ENCODE measurements at regions not wholly inside any gene's neighbourhood (a gene's known extent, or its start where the extent isn't known, plus 50 kb on each side); places are given as distances from the start of the nearest gene placed in this dataset.

DNA sequence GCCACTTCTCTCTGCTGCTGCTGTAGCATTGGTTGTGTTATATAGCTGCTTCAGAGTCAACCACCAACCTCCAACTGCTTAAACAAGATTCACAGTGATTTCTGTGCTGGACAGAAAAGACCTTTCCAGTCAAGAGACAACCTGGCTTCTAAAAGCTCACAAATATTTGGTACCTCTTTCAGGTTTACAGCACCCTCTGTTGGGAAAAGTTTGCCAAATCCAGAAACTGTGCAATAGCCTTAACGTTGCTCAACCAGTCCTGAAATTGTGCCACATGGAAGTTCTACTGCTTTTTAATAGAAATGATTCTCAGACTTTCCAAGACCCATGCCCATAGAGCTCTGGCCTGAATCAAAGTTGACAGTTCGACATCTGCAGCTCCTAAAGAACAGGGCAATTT, 842.1 kb upstream of the HTR2C start:
- TF ChIP-seq EZH2 (IDR thresholded peaks at IDR 0.05; ENCODE audit: borderline replicate concordance, low read length) = no peak
- TF ChIP-seq, protein P1, sequence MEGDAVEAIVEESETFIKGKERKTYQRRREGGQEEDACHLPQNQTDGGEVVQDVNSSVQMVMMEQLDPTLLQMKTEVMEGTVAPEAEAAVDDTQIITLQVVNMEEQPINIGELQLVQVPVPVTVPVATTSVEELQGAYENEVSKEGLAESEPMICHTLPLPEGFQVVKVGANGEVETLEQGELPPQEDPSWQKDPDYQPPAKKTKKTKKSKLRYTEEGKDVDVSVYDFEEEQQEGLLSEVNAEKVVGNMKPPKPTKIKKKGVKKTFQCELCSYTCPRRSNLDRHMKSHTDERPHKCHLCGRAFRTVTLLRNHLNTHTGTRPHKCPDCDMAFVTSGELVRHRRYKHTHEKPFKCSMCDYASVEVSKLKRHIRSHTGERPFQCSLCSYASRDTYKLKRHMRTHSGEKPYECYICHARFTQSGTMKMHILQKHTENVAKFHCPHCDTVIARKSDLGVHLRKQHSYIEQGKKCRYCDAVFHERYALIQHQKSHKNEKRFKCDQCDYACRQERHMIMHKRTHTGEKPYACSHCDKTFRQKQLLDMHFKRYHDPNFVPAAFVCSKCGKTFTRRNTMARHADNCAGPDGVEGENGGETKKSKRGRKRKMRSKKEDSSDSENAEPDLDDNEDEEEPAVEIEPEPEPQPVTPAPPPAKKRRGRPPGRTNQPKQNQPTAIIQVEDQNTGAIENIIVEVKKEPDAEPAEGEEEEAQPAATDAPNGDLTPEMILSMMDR (IDR thresholded peaks at IDR 0.05; ENCODE audit: low read length) = no peak

Data from OCI-LY1 (cell line).